ENCODE measurements at regions not wholly inside any gene's neighbourhood (a gene's known extent, or its start where the extent isn't known, plus 50 kb on each side); places are given as distances from the start of the nearest gene placed in this dataset.

- Mint-ChIP-seq H3K36me3 (ENCODE audit: low read depth) (no peaks in the 10 kb centered on the region), H3K4me1 (peaks cover 13% of the 10 kb centered on the region), H3K9me3 (no peaks in the 10 kb centered on the region), H3K4me3 (no peak overlapping the region), H3K27me3 (peaks cover 9% of the 10 kb centered on the region), H3K27ac (no peak overlapping the region)
- ATAC-seq (replicated peaks), result no peak
Measured at GRCh38 chr13:111045170-111045569, 69.9 kb upstream of the ARHGEF7 start.

GRCh38 chr13:111044087-111044830 lies 70.9 kb upstream of the ARHGEF7 start:
- H3K27ac Mint-ChIP-seq, result no peak overlapping the region
- no peak for ATAC-seq (replicated peaks)
- no peaks in the 10 kb centered on the region for H3K36me3 Mint-ChIP-seq (ENCODE audit: low read depth)
- H3K27me3 Mint-ChIP-seq, result peaks cover 13% of the 10 kb centered on the region
- H3K4me1 Mint-ChIP-seq, result peaks cover 13% of the 10 kb centered on the region
- H3K4me3 Mint-ChIP-seq, result no peak overlapping the region
- H3K9me3 Mint-ChIP-seq, result no peaks in the 10 kb centered on the region

- H3K9me3 Mint-ChIP-seq, result no peaks in the 10 kb centered on the region
- ATAC-seq (replicated peaks), result peak; percentile 76
Measured at GRCh38 chr13:111043575-111043982, 71.5 kb upstream of the ARHGEF7 start.

GRCh38 chr13:111042661-111043226 lies 72.4 kb upstream of the ARHGEF7 start:
- peaks cover 13% of the 10 kb centered on the region for H3K4me1 Mint-ChIP-seq
- no peak overlapping the region for H3K27ac Mint-ChIP-seq
- H3K27me3 Mint-ChIP-seq, result peaks cover 15% of the 10 kb centered on the region
- ATAC-seq (replicated peaks), result no peak
- no peak overlapping the region for H3K4me3 Mint-ChIP-seq
- no peaks in the 10 kb centered on the region for H3K36me3 Mint-ChIP-seq (ENCODE audit: low read depth)
- no peaks in the 10 kb centered on the region for H3K9me3 Mint-ChIP-seq

More at GRCh38 chr13:111043575-111043982, 71.5 kb upstream of the ARHGEF7 start:
- H3K4me3 Mint-ChIP-seq, result no peak overlapping the region
- no peak overlapping the region for H3K27ac Mint-ChIP-seq
- no peaks in the 10 kb centered on the region for H3K36me3 Mint-ChIP-seq (ENCODE audit: low read depth)
- H3K27me3 Mint-ChIP-seq, result peaks cover 13% of the 10 kb centered on the region
- H3K4me1 Mint-ChIP-seq, result peaks cover 13% of the 10 kb centered on the region

- Mint-ChIP-seq H3K4me1 (peaks cover 5% of the 10 kb centered on the region), H3K27me3 (peaks cover 19% of the 10 kb centered on the region), H3K36me3 (ENCODE audit: low read depth) (no peaks in the 10 kb centered on the region), H3K4me3 (no peak overlapping the region), H3K27ac (no peak overlapping the region), H3K9me3 (no peaks in the 10 kb centered on the region)
- no peak for ATAC-seq (replicated peaks)
Measured at GRCh38 chr13:111040830-111041229, 74.3 kb upstream of the ARHGEF7 start.

- ATAC-seq (replicated peaks), result no peak
- Mint-ChIP-seq H3K9me3 (no peaks in the 10 kb centered on the region), H3K27me3 (peaks cover 19% of the 10 kb centered on the region), H3K27ac (no peak overlapping the region), H3K4me1 (peaks cover 5% of the 10 kb centered on the region), H3K4me3 (no peak overlapping the region), H3K36me3 (ENCODE audit: low read depth) (no peaks in the 10 kb centered on the region)
Measured at GRCh38 chr13:111039735-111040134, 75.4 kb upstream of the ARHGEF7 start.

- ATAC-seq (replicated peaks), result peak; percentile 9
- H3K27ac Mint-ChIP-seq, result no peak overlapping the region
- no peak overlapping the region for H3K4me3 Mint-ChIP-seq
- no peaks in the 10 kb centered on the region for H3K36me3 Mint-ChIP-seq (ENCODE audit: low read depth)
- no peaks in the 10 kb centered on the region for H3K9me3 Mint-ChIP-seq
- peaks cover 19% of the 10 kb centered on the region for H3K27me3 Mint-ChIP-seq
- peaks cover under 1% of the 10 kb centered on the region for H3K4me1 Mint-ChIP-seq
Measured at GRCh38 chr13:111038887-111039286, 76.2 kb upstream of the ARHGEF7 start.

GRCh38 chr13:111037927-111038326 lies 77.2 kb upstream of the ARHGEF7 start:
- no peaks in the 10 kb centered on the region for H3K36me3 Mint-ChIP-seq (ENCODE audit: low read depth)
- no peak overlapping the region for H3K4me3 Mint-ChIP-seq
- H3K27ac Mint-ChIP-seq, result no peak overlapping the region
- no peaks in the 10 kb centered on the region for H3K4me1 Mint-ChIP-seq
- no peak for ATAC-seq (replicated peaks)
- H3K9me3 Mint-ChIP-seq, result no peaks in the 10 kb centered on the region
- peaks cover 21% of the 10 kb centered on the region for H3K27me3 Mint-ChIP-seq

- Mint-ChIP-seq H3K4me3 (no peak overlapping the region), H3K36me3 (ENCODE audit: low read depth) (peaks cover 1% of the 10 kb centered on the region), H3K4me1 (peaks cover 3% of the 10 kb centered on the region), H3K9me3 (no peaks in the 10 kb centered on the region), H3K27ac (no peak overlapping the region), H3K27me3 (peaks cover 17% of the 10 kb centered on the region)
- ATAC-seq (replicated peaks), result no peak
Measured at GRCh38 chr13:111036665-111037064, 78.4 kb upstream of the ARHGEF7 start.

GRCh38 chr13:111035861-111036260 lies 79.2 kb upstream of the ARHGEF7 start:
- Mint-ChIP-seq H3K36me3 (ENCODE audit: low read depth) (peaks cover 5% of the 10 kb centered on the region), H3K4me1 (peaks cover 9% of the 10 kb centered on the region), H3K4me3 (no peak overlapping the region), H3K27me3 (peaks cover 16% of the 10 kb centered on the region), H3K27ac (no peak overlapping the region), H3K9me3 (no peaks in the 10 kb centered on the region)
- no peak for ATAC-seq (replicated peaks)

GRCh38 chr13:111034811-111035210 lies 80.3 kb upstream of the ARHGEF7 start:
- H3K36me3 Mint-ChIP-seq (ENCODE audit: low read depth), result peaks cover 5% of the 10 kb centered on the region
- no peak overlapping the region for H3K27ac Mint-ChIP-seq
- no peaks in the 10 kb centered on the region for H3K9me3 Mint-ChIP-seq
- no peak for ATAC-seq (replicated peaks)
- H3K4me3 Mint-ChIP-seq, result no peak overlapping the region
- peaks cover 13% of the 10 kb centered on the region for H3K27me3 Mint-ChIP-seq
- H3K4me1 Mint-ChIP-seq, result peaks cover 14% of the 10 kb centered on the region

- H3K4me3 Mint-ChIP-seq, result no peak overlapping the region
- peaks cover 5% of the 10 kb centered on the region for H3K36me3 Mint-ChIP-seq (ENCODE audit: low read depth)
- peaks cover 16% of the 10 kb centered on the region for H3K27me3 Mint-ChIP-seq
- ATAC-seq (replicated peaks), result no peak
- H3K27ac Mint-ChIP-seq, result peak overlapping the region; percentile 29
- no peaks in the 10 kb centered on the region for H3K9me3 Mint-ChIP-seq
- H3K4me1 Mint-ChIP-seq, result peaks cover 15% of the 10 kb centered on the region
Measured at GRCh38 chr13:111033172-111034130, 81.7 kb upstream of the ARHGEF7 start.

GRCh38 chr13:111031531-111031961 lies 83.6 kb upstream of the ARHGEF7 start:
- Mint-ChIP-seq H3K4me3 (peak overlapping the region; percentile 72), H3K27ac (peak overlapping the region; percentile 89), H3K4me1 (peaks cover 25% of the 10 kb centered on the region), H3K36me3 (ENCODE audit: low read depth) (peaks cover 5% of the 10 kb centered on the region), H3K9me3 (no peaks in the 10 kb centered on the region), H3K27me3 (peaks cover 10% of the 10 kb centered on the region)
- ATAC-seq (replicated peaks), result peak; percentile 88

GRCh38 chr13:111029957-111030609 lies 85.0 kb upstream of the ARHGEF7 start:
- Mint-ChIP-seq H3K4me3 (peak overlapping the region; percentile 72), H3K27me3 (peaks cover 10% of the 10 kb centered on the region), H3K4me1 (peaks cover 25% of the 10 kb centered on the region), H3K27ac (peak overlapping the region; percentile 89), H3K9me3 (no peaks in the 10 kb centered on the region), H3K36me3 (ENCODE audit: low read depth) (peaks cover 5% of the 10 kb centered on the region)
- ATAC-seq (replicated peaks), result no peak
